Right ventricle myocardium superior (tissue), 1 donor: ENCODE measurements at regions not wholly inside any gene's neighbourhood (a gene's known extent, or its start where the extent isn't known, plus 50 kb on each side); places are given as distances from the start of the nearest gene placed in this dataset.

Experiments
- ATAC-seq: fragments of 200-7000 bp; cut with Tn5 transposase; one replicate; pipeline ENCODE4 v1.9.1; 2020; ENCODE audit warnings: mild to moderate bottlenecking; ENCODE audit not compliant: poor library complexity
- DNase-seq: peaks from one replicate; pipeline ENCODE4 v3.0.0-alpha.2; 2020
- intact Hi-C: fragments of 100-400 bp; cut with DNase I; formaldehyde crosslinking; loops from one replicate; pipeline ENCODE4 v1.11.2; 2022
- donor health status: DM: no; HTN: yes; CAD: no; lungs with severe emphysema.

GRCh38 chr1:219380463-219380862, 206.8 kb downstream of the LYPLAL1 start:
- intact Hi-C loops, result no loop called here
- DNase-seq (no peak), ATAC-seq (no peak)

DNA sequence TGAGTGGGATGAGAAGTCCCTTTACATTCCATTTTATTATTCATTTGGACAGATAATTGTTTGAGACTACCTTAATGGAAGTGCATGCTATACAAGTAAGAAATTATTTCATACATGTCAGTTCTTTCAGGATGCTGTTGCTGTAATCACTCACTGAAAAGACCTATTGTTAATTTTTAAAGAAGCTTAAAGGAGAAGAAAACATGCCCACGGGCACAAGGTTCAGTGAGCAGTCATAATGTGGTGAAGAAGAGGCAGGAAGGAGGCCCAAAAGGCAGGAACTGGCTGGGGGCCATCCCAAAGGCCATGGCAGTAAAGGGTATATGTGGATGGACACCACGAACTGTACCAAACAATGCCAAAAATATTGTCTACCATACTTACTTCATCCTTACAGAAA, 206.0 kb downstream of the LYPLAL1 start:
- ATAC-seq, result no peak
- intact Hi-C loops, result no loop called here
- DNase-seq, result no peak

DNA sequence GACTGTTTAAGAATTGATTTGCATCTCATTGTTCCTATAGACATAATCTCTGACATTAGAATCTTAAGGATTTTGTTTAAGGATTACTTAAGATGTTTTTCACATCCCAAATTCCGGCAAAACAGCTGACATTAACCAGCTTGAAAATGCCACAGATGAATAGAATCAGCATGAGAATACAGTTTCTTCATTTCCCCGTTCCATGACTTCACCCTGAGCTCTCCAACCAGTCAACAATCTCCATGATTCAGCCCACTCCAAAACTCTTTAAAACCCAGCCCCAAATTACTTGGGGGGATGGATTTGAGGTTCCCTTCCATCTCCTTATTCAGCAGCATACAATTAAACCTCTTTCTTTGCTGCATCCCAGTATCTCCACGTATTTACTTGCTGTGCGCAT, 201.0 kb downstream of the LYPLAL1 start:
- intact Hi-C loops, result no loop called here
- ATAC-seq, result no peak

DNA sequence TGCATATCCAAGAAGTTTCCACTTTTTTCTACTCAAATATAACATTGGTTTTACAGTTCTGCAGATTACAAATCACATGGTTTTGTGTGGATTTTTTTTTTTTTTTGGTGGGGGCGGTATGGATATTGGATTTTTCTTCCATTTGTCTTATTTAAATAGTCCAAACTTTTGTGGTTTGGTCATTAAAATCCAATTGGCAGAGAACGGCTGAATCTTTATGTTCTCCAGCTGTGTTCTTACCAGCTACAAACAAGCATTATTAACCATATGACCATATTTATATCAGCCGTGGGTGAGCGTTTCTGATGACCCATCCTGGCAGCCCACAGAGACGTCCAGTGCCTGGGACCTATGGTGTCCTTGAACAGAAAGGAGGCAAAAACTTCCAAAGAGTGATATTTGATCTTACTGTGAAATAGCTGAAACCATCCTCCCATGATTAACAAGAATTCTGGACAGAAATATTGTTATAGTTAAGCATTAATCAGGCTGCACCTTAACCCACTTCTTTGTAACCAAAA, 200.4 kb downstream of the LYPLAL1 start:
- ATAC-seq, result no peak
- no peak for DNase-seq
- intact Hi-C loops, result no loop called here

More for the DNA sequence above, 201.0 kb downstream of the LYPLAL1 start:
- DNase-seq, result no peak

- ATAC-seq (no peak), DNase-seq (no peak)
- intact Hi-C loops, result no loop called here
Measured at GRCh38 chr1:219373616-219373935, 199.9 kb downstream of the LYPLAL1 start.

DNA sequence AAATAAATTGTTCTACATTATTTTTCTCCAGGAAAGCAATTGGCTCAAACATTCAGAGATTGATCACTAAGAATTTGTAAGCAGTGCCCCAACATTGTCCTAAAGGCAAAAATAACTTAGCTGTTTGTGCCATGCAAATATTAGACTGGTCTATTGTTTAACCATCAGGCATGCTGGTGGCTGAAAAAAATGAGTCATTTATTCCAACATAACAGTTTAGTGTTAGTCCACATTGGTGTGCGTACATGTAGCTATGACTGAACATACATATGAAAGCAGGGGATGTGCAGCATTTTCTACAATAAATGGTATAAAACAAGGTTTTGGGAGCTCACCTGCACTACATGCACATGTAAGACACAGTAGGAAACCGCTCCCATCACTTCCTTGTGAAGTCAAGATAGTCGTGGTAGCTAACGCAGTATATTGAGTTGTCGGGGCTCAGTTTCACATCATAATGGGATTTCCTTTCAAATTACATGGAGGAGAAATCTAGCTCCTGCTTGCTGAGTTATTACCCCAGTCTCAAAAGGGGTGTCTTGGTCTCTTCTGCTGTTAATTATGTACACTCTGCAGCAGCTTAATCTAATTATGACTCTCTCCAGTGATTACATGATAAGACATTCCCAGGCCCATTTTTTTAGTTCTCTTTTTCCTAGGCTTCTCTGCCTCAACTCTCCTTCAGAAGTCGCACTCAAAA, 199.4 kb downstream of the LYPLAL1 start:
- ATAC-seq (no peak), DNase-seq (no peak)
- intact Hi-C loops, result no loop called here

GRCh38 chr1:219371471-219371870, 197.8 kb downstream of the LYPLAL1 start:
- intact Hi-C loops, result no loop called here

GRCh38 chr1:219367496-219367895, 193.8 kb downstream of the LYPLAL1 start:
- intact Hi-C loops, result no loop called here
- ATAC-seq (no peak), DNase-seq (no peak)

More at GRCh38 chr1:219371471-219371870, 197.8 kb downstream of the LYPLAL1 start:
- ATAC-seq (no peak), DNase-seq (no peak)

- intact Hi-C loops, result no loop called here
- no peak for DNase-seq
- no peak for ATAC-seq
Measured at GRCh38 chr1:219365451-219365850, 191.8 kb downstream of the LYPLAL1 start.

GRCh38 chr1:219362702-219363101, 189.0 kb downstream of the LYPLAL1 start:
- intact Hi-C loops, result no loop called here
- no peak for DNase-seq
- no peak for ATAC-seq

GRCh38 chr1:219359126-219359525, 185.4 kb downstream of the LYPLAL1 start:
- ATAC-seq (no peak), DNase-seq (no peak)
- intact Hi-C loops, result no loop called here

DNA sequence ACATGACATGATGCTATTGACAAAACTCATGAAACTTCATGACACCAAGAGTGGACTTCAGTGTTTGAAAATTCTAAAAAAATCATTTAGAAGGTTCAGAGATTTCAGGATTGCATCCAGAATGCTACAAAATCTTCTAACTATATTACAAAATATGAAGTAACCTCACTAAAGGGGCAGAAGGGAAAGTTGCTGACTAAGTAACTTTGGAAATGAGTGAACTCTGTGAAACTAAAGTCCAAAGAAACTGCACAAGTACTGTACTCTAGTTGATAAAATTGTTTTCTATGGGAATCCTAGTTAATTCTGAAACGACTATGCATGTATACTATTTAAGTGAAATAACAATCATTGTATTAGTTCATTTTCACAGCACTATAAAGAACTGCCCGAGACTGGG, 184.4 kb downstream of the LYPLAL1 start:
- intact Hi-C loops, result no loop called here
- DNase-seq, result no peak
- ATAC-seq, result no peak

- DNase-seq, result no peak
- intact Hi-C loops, result no loop called here
- ATAC-seq, result no peak
Measured at GRCh38 chr1:219354962-219355361, 181.3 kb downstream of the LYPLAL1 start.

- DNase-seq (no peak), ATAC-seq (no peak)
- intact Hi-C loops, result no loop called here
Measured at GRCh38 chr1:219352961-219353651, 179.4 kb downstream of the LYPLAL1 start.

DNA sequence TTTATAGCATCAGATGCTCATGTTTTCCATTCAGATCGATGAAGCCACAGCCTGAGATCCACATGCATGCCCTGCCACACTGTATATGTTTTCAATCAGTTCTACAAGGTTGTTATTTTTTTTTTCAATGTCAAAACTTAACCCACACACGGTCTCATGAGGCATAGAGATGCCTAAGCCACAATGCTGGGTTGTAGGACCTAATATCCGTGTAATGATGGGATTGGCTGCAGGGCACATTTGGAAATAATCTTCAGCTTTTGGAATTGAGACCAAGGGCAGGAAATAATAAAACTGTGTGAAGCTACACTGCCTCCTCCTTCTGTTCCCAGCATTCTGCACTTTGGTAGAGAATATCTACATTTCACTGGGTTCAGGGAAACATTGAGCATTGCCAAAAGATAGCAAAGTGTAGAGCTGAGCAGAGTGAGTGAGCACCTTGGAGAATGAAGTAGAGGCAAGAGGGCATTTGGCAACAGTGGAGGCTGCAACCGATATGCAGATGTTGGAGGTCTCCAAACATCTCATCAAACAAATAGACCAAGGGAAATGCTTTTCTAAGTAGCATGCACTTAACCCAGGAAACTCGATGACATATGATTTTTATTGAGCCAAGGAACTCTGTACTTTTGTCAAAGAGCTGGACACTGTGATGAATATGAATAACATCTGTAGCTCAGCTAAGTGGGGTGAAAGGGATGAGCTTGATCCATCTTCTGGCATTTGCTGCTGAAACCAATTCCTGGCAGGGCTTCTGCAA, 176.7 kb downstream of the LYPLAL1 start:
- intact Hi-C loops, result no loop called here

DNA sequence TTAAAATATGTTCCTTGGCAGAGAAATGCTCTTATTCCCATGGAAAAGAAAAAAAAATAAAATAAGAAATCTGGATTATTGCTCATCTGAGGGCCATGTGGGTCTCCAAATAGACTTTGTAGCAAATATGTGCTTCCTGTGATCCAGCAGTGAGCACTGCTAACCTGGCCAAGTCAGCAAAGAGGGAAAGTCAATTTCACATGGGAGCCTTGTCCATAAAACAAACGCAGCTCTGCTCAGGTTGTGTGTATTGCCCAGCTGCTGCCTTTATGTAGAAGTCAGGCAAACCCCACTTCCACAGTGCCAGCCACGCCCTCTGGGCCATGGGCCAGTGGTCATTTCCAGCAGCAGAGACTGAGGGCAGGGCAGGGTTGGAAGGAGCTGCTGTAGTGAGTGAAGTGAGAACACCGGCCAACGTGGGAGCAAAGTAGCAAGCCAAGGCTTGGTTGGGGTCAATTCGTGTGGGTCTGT, 174.3 kb downstream of the LYPLAL1 start:
- ATAC-seq (peak; percentile 86), DNase-seq (peak; percentile 79)
- intact Hi-C loops, result no loop called here

More for the DNA sequence above, 176.7 kb downstream of the LYPLAL1 start:
- ATAC-seq, result no peak
- DNase-seq, result no peak

DNA sequence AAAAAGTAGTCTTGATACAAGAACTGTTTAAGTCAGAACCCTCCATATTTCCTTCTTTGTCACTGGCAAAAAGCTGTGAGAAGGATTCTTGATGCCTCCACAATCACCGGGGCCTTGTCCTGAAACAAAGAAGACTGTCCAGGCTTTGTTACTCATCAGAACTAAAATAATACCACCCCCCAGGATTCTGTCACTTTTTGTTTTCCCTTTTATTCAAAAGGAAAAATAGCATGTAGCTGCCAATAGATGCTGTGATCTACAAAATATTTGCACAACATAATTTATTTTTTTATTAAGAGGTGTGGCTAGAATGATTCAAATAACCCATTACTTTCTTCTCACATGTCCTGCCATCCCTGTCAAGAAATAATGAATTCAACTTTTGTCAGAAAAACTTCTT, 173.7 kb downstream of the LYPLAL1 start:
- DNase-seq (no peak), ATAC-seq (no peak)
- intact Hi-C loops, result no loop called here

DNA sequence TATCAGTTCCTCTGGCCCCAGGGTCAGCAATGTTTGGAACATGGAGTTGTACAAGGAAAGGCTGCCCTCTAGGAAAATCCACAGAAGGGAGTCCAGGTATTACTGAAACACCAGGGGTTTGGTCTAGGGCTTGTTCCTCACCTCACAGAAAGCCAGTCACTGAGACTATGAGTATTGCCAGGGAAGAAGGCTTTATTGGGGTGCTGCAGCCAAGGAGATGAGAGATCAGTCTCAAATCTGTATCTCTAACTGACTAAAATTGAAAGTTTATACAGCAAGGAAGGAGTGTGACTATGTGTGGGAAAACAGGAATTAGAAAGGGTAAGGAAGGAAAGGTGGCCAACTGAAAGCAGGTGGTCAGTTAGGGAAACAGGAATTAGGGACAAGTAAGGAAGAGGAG, 172.3 kb downstream of the LYPLAL1 start:
- ATAC-seq, result no peak
- intact Hi-C loops, result no loop called here
- DNase-seq, result no peak

GRCh38 chr1:219342836-219343235, 169.2 kb downstream of the LYPLAL1 start:
- ATAC-seq (no peak), DNase-seq (no peak)
- intact Hi-C loops, result no loop called here

DNA sequence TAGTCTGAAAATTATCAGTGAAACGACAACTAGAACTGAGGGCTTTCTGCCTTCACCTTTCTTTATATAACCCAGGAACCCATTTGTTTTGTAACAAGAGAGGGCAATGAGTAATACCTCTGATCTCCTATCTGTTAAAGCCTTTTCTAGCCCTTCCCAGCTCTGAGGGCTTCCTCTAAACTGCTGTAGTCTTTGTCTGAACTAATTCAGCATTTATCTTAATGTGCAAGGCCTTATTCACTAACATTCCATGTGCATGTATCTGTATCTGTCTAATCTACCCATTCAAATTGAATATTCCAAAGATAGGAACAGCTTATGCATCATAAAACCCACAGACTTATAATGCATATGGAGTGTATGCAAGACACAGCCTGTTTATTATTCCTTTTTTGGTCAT, 167.1 kb downstream of the LYPLAL1 start:
- no peak for ATAC-seq
- intact Hi-C loops, result no loop called here
- DNase-seq, result no peak
